Mesothelial cell of epicardium (in vitro differentiated cells): ENCODE measurements at regions not wholly inside any gene's neighbourhood (a gene's known extent, or its start where the extent isn't known, plus 50 kb on each side); places are given as distances from the start of the nearest gene placed in this dataset.

ENCODE experiments used
- DNase-seq, 2 experiments: peaks; one replicate each; pipeline ENCODE4 v3.0.0; 2021; ENCODE audit warnings: low spot score in 2 of 2; ENCODE audit not compliant: unreplicated experiment in 2 of 2
- H3K27ac Mint-ChIP-seq: 2 replicates; pipeline ENCODE4 v1.8.0; 2021; ENCODE audit warnings: mixed read lengths
- H3K27me3 Mint-ChIP-seq: 2 replicates; pipeline ENCODE4 v1.8.0; 2021; ENCODE audit warnings: low read depth, mixed read lengths
- H3K36me3 Mint-ChIP-seq: 2 replicates; pipeline ENCODE4 v1.8.0; 2021; ENCODE audit warnings: mixed read lengths
- H3K4me1 Mint-ChIP-seq: 2 replicates; pipeline ENCODE4 v1.8.0; 2021; ENCODE audit warnings: mixed read lengths
- H3K4me3 Mint-ChIP-seq: 2 replicates; pipeline ENCODE4 v1.8.0; 2021; ENCODE audit warnings: mild to moderate bottlenecking, moderate library complexity, mixed read lengths
- H3K9me3 Mint-ChIP-seq: 2 replicates; pipeline ENCODE4 v1.8.0; 2021; ENCODE audit warnings: mixed read lengths
- CTCF ChIP-seq: fragments of 200-600 bp; sonication (generic); IDR thresholded peaks from one replicate; pipeline ENCODE4 v1.5.0; 2021; ENCODE audit warnings: antibody characterized with exemption; ENCODE audit not compliant: unreplicated experiment

DNA sequence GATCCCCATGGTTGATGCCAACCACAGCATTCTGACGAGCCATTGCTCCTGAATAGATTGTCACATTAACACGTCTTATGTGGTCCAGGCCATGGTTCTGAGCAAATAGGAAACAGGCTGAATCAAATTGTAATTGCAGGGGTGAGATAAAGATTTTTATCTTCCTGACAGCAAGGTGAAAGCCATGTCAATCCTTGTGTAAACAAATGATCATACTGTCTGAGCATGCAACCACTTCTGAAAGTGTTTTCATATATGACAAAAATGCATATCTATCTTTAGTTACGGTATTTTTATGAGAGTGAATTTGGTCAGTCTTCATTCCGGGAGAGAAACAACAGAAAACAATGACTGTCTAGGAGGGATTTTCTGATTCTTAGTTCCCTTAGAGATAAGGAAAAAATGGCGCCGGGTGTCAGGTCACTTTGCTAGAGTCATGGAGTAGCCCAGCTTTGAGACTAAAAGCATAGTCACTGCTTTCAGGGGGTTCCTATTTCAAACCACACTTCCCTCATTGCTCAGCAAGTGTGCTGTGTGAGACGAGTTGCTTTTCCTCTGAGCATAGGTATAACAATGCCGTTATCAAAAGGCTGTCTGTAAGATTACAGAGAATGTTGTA, 958.9 kb downstream of the DCDC2C start:
- H3K36me3 Mint-ChIP-seq, result no peaks in the 10 kb centered on the region
- H3K9me3 Mint-ChIP-seq, result peaks cover 6% of the 10 kb centered on the region
- no peak overlapping the region for H3K4me3 Mint-ChIP-seq
- peak overlapping the region; percentile 39 for H3K27ac Mint-ChIP-seq
- TF ChIP-seq CTCF, result no peak
- H3K4me1 Mint-ChIP-seq, result peaks cover 20% of the 10 kb centered on the region
- H3K27me3 Mint-ChIP-seq, result no peaks in the 10 kb centered on the region
- no peak for DNase-seq

DNA sequence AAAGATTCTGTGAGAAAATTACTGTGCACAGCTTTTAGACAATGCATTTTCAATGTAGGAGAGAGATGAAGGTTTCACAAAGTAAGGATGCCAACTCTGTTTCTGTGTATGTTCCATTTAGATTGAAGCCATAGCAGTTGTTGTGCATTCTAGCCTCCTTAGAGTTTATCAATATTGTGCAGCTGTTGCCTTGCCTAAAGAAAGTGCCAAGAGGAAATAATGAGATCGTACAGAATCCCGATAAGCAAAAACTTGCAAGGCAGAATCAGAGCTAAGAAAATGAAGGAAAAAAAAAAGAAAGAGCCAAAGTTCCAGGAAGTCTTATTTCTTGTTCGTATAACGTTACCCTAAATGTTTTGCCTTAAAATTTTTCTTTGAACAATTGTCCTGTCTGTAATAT, 965.0 kb downstream of the DCDC2C start:
- peaks cover 11% of the 10 kb centered on the region for H3K9me3 Mint-ChIP-seq

DNA sequence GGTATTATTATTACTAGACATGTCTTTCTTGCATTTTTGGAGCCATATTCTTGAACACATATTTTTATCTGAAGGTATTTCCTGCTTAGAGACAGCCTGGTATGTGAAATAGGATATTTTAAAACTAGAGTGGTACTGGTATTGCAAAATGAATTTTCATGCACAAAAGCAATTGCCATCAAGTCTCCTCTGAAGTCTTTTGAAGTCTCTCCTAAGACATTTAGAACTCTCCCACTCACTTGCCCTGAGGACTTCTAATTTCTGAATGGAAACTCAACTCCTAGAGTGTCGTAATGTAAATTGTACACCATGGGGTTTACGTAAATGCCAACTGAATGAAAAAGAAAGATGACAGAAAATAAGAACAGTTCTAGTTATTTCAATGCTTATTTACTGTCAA, 967.0 kb downstream of the DCDC2C start:
- Mint-ChIP-seq H3K4me3 (no peak overlapping the region), H3K4me1 (peaks cover 12% of the 10 kb centered on the region), H3K27me3 (no peaks in the 10 kb centered on the region), H3K9me3 (peaks cover 11% of the 10 kb centered on the region), H3K36me3 (no peaks in the 10 kb centered on the region), H3K27ac (peak overlapping the region; percentile 10)
- DNase-seq, result no peak
- TF ChIP-seq CTCF, result no peak

More for the DNA sequence above, 965.0 kb downstream of the DCDC2C start:
- Mint-ChIP-seq H3K36me3 (no peaks in the 10 kb centered on the region), H3K4me3 (no peak overlapping the region), H3K4me1 (peaks cover 12% of the 10 kb centered on the region), H3K27ac (no peak overlapping the region), H3K27me3 (no peaks in the 10 kb centered on the region)
- no peak for TF ChIP-seq CTCF
- DNase-seq, result no peak

DNA sequence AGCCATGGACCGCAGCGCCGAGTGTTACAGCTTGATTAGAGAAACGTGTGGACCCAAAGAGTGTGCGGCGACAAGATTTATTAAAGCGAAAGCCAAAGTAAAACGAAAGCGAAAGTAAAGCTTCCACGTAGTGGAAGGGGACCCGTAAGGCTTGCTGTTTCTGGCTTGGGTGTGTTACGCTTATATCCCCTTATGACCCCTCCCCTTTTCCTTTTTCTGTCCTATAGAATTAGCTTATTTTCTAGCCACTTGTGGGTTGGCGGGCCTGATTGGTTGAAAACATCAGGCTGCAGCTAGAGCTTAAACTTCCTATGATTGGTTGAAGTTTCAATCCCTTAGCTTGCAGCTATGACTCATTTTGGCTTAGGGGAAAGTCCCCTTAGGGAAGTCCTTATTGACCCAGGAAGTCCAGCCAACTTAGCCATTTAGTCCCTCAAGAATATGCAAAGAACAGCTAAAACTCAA, 969.7 kb downstream of the DCDC2C start:
- no peak overlapping the region for H3K4me3 Mint-ChIP-seq
- no peak for DNase-seq
- TF ChIP-seq CTCF, result no peak
- peaks cover 5% of the 10 kb centered on the region for H3K9me3 Mint-ChIP-seq
- H3K27me3 Mint-ChIP-seq, result no peaks in the 10 kb centered on the region
- H3K4me1 Mint-ChIP-seq, result peaks cover 12% of the 10 kb centered on the region
- H3K27ac Mint-ChIP-seq, result no peak overlapping the region
- no peaks in the 10 kb centered on the region for H3K36me3 Mint-ChIP-seq

DNA sequence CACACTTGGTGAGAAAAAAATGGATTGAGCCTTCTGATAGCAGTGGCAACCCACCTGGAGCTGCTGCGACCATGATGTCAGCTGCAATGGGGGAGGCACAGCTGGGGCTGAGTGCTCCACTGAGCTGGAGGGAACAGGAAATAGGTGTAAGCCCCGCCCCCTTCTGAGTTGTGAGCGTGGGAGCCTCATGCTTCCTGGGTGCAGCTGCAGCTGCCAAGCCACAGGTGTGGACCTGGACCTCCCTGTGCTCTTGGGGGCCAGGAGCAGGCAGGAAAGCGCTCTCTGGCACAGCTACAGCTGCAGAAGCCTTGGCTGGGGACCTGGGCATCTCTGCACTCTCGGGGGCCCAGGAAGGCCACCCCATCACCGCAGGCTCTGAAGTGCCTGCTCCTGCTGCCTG, 970.6 kb downstream of the DCDC2C start:
- no peak overlapping the region for H3K27ac Mint-ChIP-seq
- H3K4me3 Mint-ChIP-seq, result no peak overlapping the region
- peaks cover 5% of the 10 kb centered on the region for H3K9me3 Mint-ChIP-seq
- peaks cover 12% of the 10 kb centered on the region for H3K4me1 Mint-ChIP-seq
- no peaks in the 10 kb centered on the region for H3K27me3 Mint-ChIP-seq
- DNase-seq, result no peak
- no peaks in the 10 kb centered on the region for H3K36me3 Mint-ChIP-seq
- no peak for TF ChIP-seq CTCF

DNA sequence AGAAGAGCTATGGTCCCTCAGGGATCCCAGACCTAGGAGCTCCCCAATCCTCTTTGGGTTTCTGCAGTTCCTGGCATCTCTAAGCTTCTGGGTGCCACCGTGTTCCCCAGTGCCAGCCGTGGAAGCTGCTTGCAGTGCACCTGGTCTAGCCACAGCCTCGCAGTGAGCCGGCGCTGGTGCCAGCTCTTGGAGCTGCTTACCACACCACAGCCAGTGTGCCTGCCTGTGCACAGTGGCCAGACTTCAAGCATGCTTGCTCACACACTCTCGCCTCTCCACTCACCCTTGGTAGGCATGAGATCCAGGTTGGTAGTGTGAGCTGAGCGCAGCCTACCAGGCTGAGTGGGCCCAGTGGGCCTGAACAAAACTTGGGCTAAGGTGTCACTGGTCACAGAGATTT, 971.9 kb downstream of the DCDC2C start:
- H3K27ac Mint-ChIP-seq, result no peak overlapping the region
- DNase-seq, result no peak
- no peaks in the 10 kb centered on the region for H3K27me3 Mint-ChIP-seq
- no peak overlapping the region for H3K4me3 Mint-ChIP-seq
- peaks cover 5% of the 10 kb centered on the region for H3K9me3 Mint-ChIP-seq
- no peaks in the 10 kb centered on the region for H3K36me3 Mint-ChIP-seq
- peaks cover 10% of the 10 kb centered on the region for H3K4me1 Mint-ChIP-seq
- TF ChIP-seq CTCF, result no peak
